ENCODE measurements at regions not wholly inside any gene's neighbourhood (a gene's known extent, or its start where the extent isn't known, plus 50 kb on each side); places are given as distances from the start of the nearest gene placed in this dataset.
A peak's percentile ranks its signal among the peaks of the same experiment; 100 is the strongest.

DNA sequence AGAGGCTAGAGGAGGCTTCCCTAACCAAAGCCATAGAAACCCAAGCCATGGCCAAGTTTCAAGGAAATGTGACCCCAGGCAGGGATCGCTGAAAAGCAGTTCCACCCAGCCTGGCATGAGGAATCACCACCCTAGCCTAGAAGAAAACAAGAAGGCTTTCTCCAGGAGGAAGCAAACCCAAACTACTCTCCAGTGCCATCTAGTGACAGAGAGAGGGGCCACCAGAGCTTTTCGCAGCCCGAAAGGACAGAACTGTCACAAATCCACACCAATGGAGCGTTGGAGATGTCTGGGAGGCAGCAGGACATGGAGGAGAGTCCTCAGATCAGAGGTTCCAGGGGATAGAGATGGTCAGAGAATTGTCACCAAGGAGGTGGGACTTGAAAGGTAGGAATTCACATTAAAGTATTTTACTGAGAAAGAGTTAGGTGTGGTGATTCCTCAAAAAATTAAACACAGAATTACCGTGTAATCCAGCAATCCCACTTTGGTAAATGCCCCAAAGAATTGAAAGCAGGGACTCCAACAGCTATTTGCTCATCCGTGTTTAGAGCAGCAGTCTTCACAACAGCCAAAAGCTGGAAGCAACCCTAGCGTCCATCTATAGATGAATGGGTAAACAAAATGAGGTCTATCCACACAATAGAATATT lies 67.3 kb upstream of the NUP50 start:
- TF ChIP-seq, protein P1, sequence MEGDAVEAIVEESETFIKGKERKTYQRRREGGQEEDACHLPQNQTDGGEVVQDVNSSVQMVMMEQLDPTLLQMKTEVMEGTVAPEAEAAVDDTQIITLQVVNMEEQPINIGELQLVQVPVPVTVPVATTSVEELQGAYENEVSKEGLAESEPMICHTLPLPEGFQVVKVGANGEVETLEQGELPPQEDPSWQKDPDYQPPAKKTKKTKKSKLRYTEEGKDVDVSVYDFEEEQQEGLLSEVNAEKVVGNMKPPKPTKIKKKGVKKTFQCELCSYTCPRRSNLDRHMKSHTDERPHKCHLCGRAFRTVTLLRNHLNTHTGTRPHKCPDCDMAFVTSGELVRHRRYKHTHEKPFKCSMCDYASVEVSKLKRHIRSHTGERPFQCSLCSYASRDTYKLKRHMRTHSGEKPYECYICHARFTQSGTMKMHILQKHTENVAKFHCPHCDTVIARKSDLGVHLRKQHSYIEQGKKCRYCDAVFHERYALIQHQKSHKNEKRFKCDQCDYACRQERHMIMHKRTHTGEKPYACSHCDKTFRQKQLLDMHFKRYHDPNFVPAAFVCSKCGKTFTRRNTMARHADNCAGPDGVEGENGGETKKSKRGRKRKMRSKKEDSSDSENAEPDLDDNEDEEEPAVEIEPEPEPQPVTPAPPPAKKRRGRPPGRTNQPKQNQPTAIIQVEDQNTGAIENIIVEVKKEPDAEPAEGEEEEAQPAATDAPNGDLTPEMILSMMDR (conservative IDR thresholded peaks at IDR 0.05 in 1 of 2, IDR thresholded peaks at IDR 0.05 in 1 of 2; ENCODE audit: extremely low read depth in 1 of 2, insufficient read depth in 1 of 2, low read depth in 1 of 2, low read length in 2 of 2) = peak; percentile 91 to 96
- no peak for TF ChIP-seq EZH2 (IDR thresholded peaks at IDR 0.05; ENCODE audit: borderline replicate concordance, low read length)

All from mammary epithelial cell (primary cell).